AG04449 (cell line): ENCODE measurements at regions not wholly inside any gene's neighbourhood (a gene's known extent, or its start where the extent isn't known, plus 50 kb on each side); places are given as distances from the start of the nearest gene placed in this dataset.

Experiments
- CTCF ChIA-PET: fragments of 350-600 bp; formaldehyde crosslinking; extraction: SDS; loops from one replicate; lab custom pipeline; 2021; ENCODE audit warnings: antibody characterized with exemption; lab: Yijun Ruan, JAX
- POLR2A ChIA-PET: fragments of 400-600, 350-600 bp; formaldehyde crosslinking; extraction: SDS; loops from one replicate; lab custom pipeline; 2020; ENCODE audit warnings: antibody characterized with exemption, inconsistent platforms; lab: Yijun Ruan, JAX
- DNase-seq: peaks from one replicate; pipeline ENCODE4 v3.0.0-alpha.2; 2010; ENCODE audit warnings: low read depth, low spot score
- H3K4me3 ChIP-seq: 2 replicates; pipeline ENCODE4 v1.5.1; 2011; ENCODE audit warnings: low read depth, mild to moderate bottlenecking, control low read depth, low read length
- TF ChIP-seq, protein P1 (sequence below): IDR thresholded peaks from one replicate; pipeline ENCODE4 v1.5.1; 2011; ENCODE audit warnings: mild to moderate bottlenecking, moderate library complexity, low read length, control low read depth, inconsistent platforms; ENCODE audit not compliant: insufficient read depth; ENCODE audit errors: missing control alignments

DNA sequence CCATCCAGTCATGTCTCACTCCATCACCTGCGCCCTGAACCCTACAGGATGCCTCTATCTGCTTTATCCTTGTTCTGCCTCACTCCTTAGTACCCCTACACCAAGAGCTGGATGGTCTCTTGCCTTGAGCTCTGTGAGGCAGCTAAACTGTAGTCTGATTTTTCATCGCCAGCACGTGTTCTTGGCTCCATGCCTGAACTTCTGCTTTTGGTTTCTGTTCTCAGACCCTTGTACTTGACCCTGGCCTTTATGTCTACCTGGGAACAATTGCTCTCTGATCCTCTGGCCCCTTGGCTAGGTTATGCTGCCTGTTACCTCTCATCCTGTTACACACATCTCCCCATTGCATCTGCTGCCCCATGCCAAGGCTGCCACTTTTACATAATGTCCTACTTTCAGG is 318.0 kb upstream of the LMCD1 start:
- ChIA-PET POLR2A (no interaction called here), CTCF (no interaction called here)
- H3K4me3 ChIP-seq = no peak overlapping the region
- TF ChIP-seq, protein P1, sequence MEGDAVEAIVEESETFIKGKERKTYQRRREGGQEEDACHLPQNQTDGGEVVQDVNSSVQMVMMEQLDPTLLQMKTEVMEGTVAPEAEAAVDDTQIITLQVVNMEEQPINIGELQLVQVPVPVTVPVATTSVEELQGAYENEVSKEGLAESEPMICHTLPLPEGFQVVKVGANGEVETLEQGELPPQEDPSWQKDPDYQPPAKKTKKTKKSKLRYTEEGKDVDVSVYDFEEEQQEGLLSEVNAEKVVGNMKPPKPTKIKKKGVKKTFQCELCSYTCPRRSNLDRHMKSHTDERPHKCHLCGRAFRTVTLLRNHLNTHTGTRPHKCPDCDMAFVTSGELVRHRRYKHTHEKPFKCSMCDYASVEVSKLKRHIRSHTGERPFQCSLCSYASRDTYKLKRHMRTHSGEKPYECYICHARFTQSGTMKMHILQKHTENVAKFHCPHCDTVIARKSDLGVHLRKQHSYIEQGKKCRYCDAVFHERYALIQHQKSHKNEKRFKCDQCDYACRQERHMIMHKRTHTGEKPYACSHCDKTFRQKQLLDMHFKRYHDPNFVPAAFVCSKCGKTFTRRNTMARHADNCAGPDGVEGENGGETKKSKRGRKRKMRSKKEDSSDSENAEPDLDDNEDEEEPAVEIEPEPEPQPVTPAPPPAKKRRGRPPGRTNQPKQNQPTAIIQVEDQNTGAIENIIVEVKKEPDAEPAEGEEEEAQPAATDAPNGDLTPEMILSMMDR = no peak
- DNase-seq = no peak

DNA sequence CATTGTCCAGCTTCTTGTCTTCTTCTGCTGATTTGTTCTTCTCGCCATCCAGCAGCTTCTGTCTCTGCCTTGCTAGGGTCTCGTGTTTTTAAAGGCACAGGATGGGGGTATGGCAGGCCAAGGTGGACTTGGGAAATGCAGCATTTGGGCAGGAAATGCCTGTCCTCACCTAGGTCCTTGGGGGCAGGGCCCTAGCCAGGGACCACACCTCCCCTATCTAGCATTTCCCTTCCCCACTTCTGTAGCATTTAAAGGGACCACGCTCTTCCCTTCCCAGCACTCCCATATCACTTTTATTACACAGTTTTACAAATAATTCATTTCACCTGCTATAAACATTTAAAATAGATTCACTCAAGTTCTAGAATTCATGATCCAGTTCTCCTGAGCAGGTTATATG is 315.4 kb upstream of the LMCD1 start:
- TF ChIP-seq, protein P1 = no peak
- no peak overlapping the region for H3K4me3 ChIP-seq
- ChIA-PET CTCF (no interaction called here), POLR2A (no interaction called here)
- no peak for DNase-seq

DNA sequence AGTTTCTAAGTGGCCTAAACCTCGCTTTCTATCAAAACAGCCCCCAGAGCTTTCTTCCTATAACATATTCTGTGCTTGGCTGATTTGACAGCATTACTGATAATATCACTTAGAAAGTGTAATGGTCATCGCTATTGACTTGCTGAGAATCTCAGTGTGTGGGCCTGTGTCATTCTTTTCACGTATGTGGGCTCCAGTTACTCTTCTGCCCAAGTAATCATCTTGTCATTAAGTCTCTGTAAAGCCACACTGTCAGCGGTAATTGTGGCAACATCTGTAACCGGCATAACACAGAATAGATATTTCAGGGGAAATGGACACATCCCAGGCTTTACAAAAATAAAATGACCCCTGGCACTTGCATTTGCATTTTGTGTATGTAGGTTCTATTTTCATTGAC is 313.6 kb upstream of the LMCD1 start:
- TF ChIP-seq, protein P1 = no peak
- CTCF ChIA-PET = no interaction called here
- POLR2A ChIA-PET = no interaction called here
- no peak overlapping the region for H3K4me3 ChIP-seq
- no peak for DNase-seq

DNA sequence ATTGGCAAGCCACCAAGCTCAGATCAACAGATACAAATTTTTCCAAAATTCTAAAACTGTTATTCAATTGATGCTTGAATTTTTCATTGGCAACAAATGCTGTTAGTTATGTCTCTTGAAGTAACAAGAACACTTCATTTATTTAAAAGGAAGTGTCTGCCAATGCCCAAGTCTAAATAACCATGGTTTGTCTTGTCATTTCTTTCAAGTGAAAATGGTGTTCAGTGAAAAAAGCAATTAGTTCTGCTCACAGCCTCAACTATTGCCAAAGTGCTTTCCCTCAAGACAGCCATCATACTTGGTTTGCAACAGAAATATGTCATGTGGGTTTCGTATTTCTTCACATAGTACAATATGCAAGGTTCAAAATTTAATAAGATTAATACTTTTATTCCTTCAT is 312.6 kb upstream of the LMCD1 start:
- no peak overlapping the region for H3K4me3 ChIP-seq
- ChIA-PET POLR2A (no interaction called here), CTCF (no interaction called here)
- TF ChIP-seq, protein P1 = no peak
- no peak for DNase-seq

GRCh38 chr3:8191406-8191805 is 310.2 kb upstream of the LMCD1 start:
- CTCF ChIA-PET = no interaction called here
- DNase-seq = no peak
- TF ChIP-seq, protein P1 = no peak
- POLR2A ChIA-PET = no interaction called here
- no peak overlapping the region for H3K4me3 ChIP-seq

- H3K4me3 ChIP-seq = no peak overlapping the region
- ChIA-PET POLR2A (no interaction called here), CTCF (interaction anchor here (0.6 kb wide), 1 partner anchor 11 kb away, joined by 3 read pairs; no protein-coding TSS in a partner anchor)
- TF ChIP-seq, protein P1 = no peak
- DNase-seq = no peak
Observed at GRCh38 chr3:8197384-8197783, 304.2 kb upstream of the LMCD1 start.

DNA sequence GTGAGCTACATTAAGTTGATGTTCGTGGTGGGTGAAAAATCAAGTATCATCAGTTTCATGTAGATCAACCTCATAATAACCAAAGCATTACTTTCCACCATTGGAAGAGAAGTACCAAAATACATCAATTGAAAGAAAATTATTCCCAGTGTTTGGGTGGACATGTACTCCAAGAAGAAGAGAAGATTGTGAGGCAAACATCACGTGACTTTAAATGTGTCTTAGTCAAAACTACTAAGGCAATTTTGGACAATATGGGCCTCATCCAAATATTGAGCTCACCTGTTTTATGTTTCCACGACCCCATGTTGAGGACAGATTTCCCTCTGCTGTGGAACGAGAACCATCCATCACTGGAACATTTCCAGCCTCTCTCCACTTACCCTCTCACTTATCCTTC is 303.0 kb upstream of the LMCD1 start:
- ChIA-PET CTCF (no interaction called here), POLR2A (no interaction called here)
- no peak for DNase-seq
- no peak overlapping the region for H3K4me3 ChIP-seq
- TF ChIP-seq, protein P1 = no peak
